NT2/D1 (cell line): ENCODE measurements at regions not wholly inside any gene's neighbourhood (a gene's known extent, or its start where the extent isn't known, plus 50 kb on each side); places are given as distances from the start of the nearest gene placed in this dataset.

ENCODE experiments used
- SUZ12 ChIP-seq: IDR thresholded peaks from 2 replicates; pipeline ENCODE4 v1.6.1; 2011; ENCODE audit not compliant: insufficient read length, insufficient read depth; ENCODE audit errors: extremely low read depth
- YY1 ChIP-seq: IDR thresholded peaks from 2 replicates; pipeline ENCODE4 v1.6.1; 2011; ENCODE audit not compliant: insufficient read length, insufficient read depth
- ZNF274 ChIP-seq: IDR thresholded peaks from 2 replicates; pipeline ENCODE4 v1.6.1; 2011; ENCODE audit warnings: mild to moderate bottlenecking, low read depth, low read length

GRCh38 chr4:24339260-24339659, 245.1 kb downstream of the DHX15 start:
- TF ChIP-seq YY1 (no peak), ZNF274 (no peak), SUZ12 (no peak)
